ENCODE measurements at regions not wholly inside any gene's neighbourhood (a gene's known extent, or its start where the extent isn't known, plus 50 kb on each side); places are given as distances from the start of the nearest gene placed in this dataset.

- ChIA-PET POLR2A (no interaction called here), RAD21 (ENCODE audit: low non-redundant PET in 1 of 2, low total read pairs in 2 of 2, uncharacterized antibody in 2 of 2, unreplicated experiment in 2 of 2) (no interaction called here), CTCF (interaction anchor here (1.5 kb wide), 1 partner anchor 79 kb away, joined by 5 read pairs; no protein-coding TSS in a partner anchor)
- Histone ChIP-seq H3K4me1 (ENCODE audit: control insufficient read depth in 1 of 2, insufficient read depth in 2 of 2, low read length in 2 of 2) (no peaks in the 10 kb centered on the region), H4K20me1 (ENCODE audit: insufficient read depth) (no peaks in the 10 kb centered on the region), H3K4me3 (replicated peaks in 1 of 2; ENCODE audit: low read depth in 1 of 2, low read length in 2 of 2) (no peak overlapping the region), H3K36me3 (ENCODE audit: control insufficient read depth in 1 of 2, insufficient read depth in 2 of 2, low read length in 2 of 2) (no peaks in the 10 kb centered on the region), H3K27ac (ENCODE audit: low read depth, low read length) (no peak overlapping the region), H3K4me2 (ENCODE audit: low read length) (no peak overlapping the region), H3K9me3 (ENCODE audit: control insufficient read depth in 1 of 2, insufficient read depth in 1 of 2, low read depth in 1 of 2, low read length in 2 of 2) (no peaks in the 10 kb centered on the region), H3K79me2 (ENCODE audit: insufficient read depth, low read length) (no peaks in the 10 kb centered on the region), H3K9me2 (ENCODE audit: insufficient read depth) (no peaks in the 10 kb centered on the region), H3K27me3 (ENCODE audit: insufficient read depth, low read length) (peaks cover 14% of the 10 kb centered on the region; the same call in 1 of the 2 replicates), H2AFZ (ENCODE audit: low read depth, low read length, poor library complexity, severe bottlenecking) (no peak overlapping the region), H3K9ac (ENCODE audit: low read length) (no peak overlapping the region)
- intact Hi-C loops (cut with micrococcal nuclease): no loop called here
- DNase-seq (ENCODE audit: low read depth, low spot score) (no peak), ATAC-seq (no peak)
- BruUV-seq (replicated peaks): no TSS peak
- TF ChIP-seq SP1 (IDR thresholded peaks at IDR 0.05; ENCODE audit: low read depth) (no peak), SRF (IDR thresholded peaks at IDR 0.05; ENCODE audit: low read depth) (no peak), FOSL1 (IDR thresholded peaks at IDR 0.05; ENCODE audit: low read depth) (no peak), ELF1 (IDR thresholded peaks at IDR 0.05; ENCODE audit: borderline replicate concordance, low read depth) (no peak), JUND (IDR thresholded peaks at IDR 0.05) (no peak), ZBTB33 (IDR thresholded peaks at IDR 0.05; ENCODE audit: extremely low read depth, insufficient replicate concordance, low read length) (no peak), TCF7L2 (IDR thresholded peaks at IDR 0.05; ENCODE audit: borderline replicate concordance, extremely low read depth, insufficient read depth, insufficient read length) (no peak), CEBPB (IDR thresholded peaks at IDR 0.05; ENCODE audit: low read depth) (no peak), POLR2A (IDR thresholded peaks at IDR 0.05; ENCODE audit: borderline replicate concordance, extremely low read depth, insufficient read depth, insufficient read length) (no peak), EGR1 (IDR thresholded peaks at IDR 0.05; ENCODE audit: low read depth) (no peak), REST (IDR thresholded peaks at IDR 0.05; ENCODE audit: low read depth) (no peak), MAX (IDR thresholded peaks at IDR 0.05) (no peak), ATF3 (IDR thresholded peaks at IDR 0.05) (no peak), CBX3 (IDR thresholded peaks at IDR 0.05; ENCODE audit: low read depth) (no peak), EZH2 (IDR thresholded peaks at IDR 0.05) (no peak)
Observed at GRCh38 chr13:91157273-91158016, 190.0 kb upstream of the MIR17HG start.

Measured in HCT116 (cell line).